B cell (primary cell): ENCODE measurements at regions not wholly inside any gene's neighbourhood (a gene's known extent, or its start where the extent isn't known, plus 50 kb on each side); places are given as distances from the start of the nearest gene placed in this dataset.

ENCODE experiments used
- ATAC-seq: fragments of 200-7000 bp; cut with Tn5 transposase; one replicate; pipeline ENCODE4 v1.10.0; 2021; ENCODE audit warnings: low read depth, mild to moderate bottlenecking, moderate number of reproducible peaks, moderate library complexity
- CTCF ChIA-PET: fragments of 350-600 bp; sonication (Branson Sonifier 250); formaldehyde crosslinking; loops from one replicate; lab custom pipeline; 2021; ENCODE audit warnings: antibody characterized with exemption, inconsistent platforms; lab: Charles Lee
- POLR2A ChIA-PET: fragments of 350-600 bp; sonication (Branson Sonifier 250); formaldehyde crosslinking; loops from one replicate; lab custom pipeline; 2021; ENCODE audit warnings: antibody characterized with exemption; lab: Charles Lee
- DNase-seq: peaks from one replicate; pipeline ENCODE4 v3.0.0; 2013
- H2AFZ ChIP-seq: 2 replicates; pipeline ENCODE4 v1.6.1; 2012; ENCODE audit warnings: mild to moderate bottlenecking, low read depth, low read length; ENCODE audit not compliant: insufficient read depth, poor library complexity, severe bottlenecking
- H3K27ac ChIP-seq, 2 donors: 1 replicate in 1 of 2; 2 replicates in 1 of 2; pipeline ENCODE4 v1.5.1; 2012 to 2013; ENCODE audit warnings: low read length in 2 of 2, mild to moderate bottlenecking in 2 of 2, moderate library complexity in 1 of 2
- H3K27me3 ChIP-seq, 4 experiments: fragments of 200-600 bp in 1 of 4; sonication (generic) in 1 of 4; replicated peaks in 1 of 4; 1 replicate in 2 of 4; 2 replicates in 2 of 4; pipeline versions ENCODE4 v1.6.1 to v1.7.0; 2013 to 2016; ENCODE audit warnings: low read length in 3 of 4, mild to moderate bottlenecking in 2 of 4, mixed read lengths in 1 of 4, moderate library complexity in 1 of 4; ENCODE audit not compliant: insufficient read depth in 4 of 4, control insufficient read depth in 3 of 4; ENCODE audit errors: control extremely low read depth in 1 of 4
- H3K36me3 ChIP-seq, 2 experiments: replicated peaks in 1 of 2; 1 replicate in 1 of 2; 2 replicates in 1 of 2; pipeline versions ENCODE4 v1.6.1 to v1.7.1; 2013; ENCODE audit warnings: low read length in 1 of 2; ENCODE audit not compliant: insufficient read depth in 2 of 2, control insufficient read depth in 1 of 2; ENCODE audit errors: control extremely low read depth in 1 of 2, extremely low read depth in 1 of 2
- H3K4me1 ChIP-seq, 2 donors: fragments of 200-600 bp in 1 of 2; sonication (generic) in 1 of 2; 1 replicate in 1 of 2; 2 replicates in 1 of 2; pipeline versions ENCODE4 v1.5.1 to v1.6.1; 2013 to 2017; ENCODE audit warnings: low read length in 2 of 2; ENCODE audit not compliant: control insufficient read depth in 2 of 2, insufficient read depth in 2 of 2
- H3K4me2 ChIP-seq: replicated peaks from 2 replicates; pipeline ENCODE3; 2012; ENCODE audit warnings: mild to moderate bottlenecking, low read depth, low read length; ENCODE audit not compliant: poor library complexity, severe bottlenecking
- H3K4me3 ChIP-seq, 5 experiments: fragments of 200-600 bp in 1 of 5; sonication (generic) in 1 of 5; 1 replicate in 3 of 5; 2 replicates in 2 of 5; pipeline versions ENCODE4 v1.5.1 to v1.7.0; 2011 to 2016; ENCODE audit warnings: low read length in 4 of 5, mild to moderate bottlenecking in 4 of 5, low read depth in 2 of 5, control low read depth in 1 of 5, moderate library complexity in 1 of 5; ENCODE audit not compliant: insufficient read depth in 1 of 5; ENCODE audit errors: control extremely low read depth in 1 of 5, extremely low read depth in 1 of 5
- H3K79me2 ChIP-seq: fragments of 200-600 bp; sonication (generic); one replicate; pipeline ENCODE4 v1.6.0; 2016; ENCODE audit warnings: low read length; ENCODE audit not compliant: control insufficient read depth, insufficient read depth
- H3K9ac ChIP-seq: fragments of 200-600 bp; sonication (generic); 2 replicates; pipeline ENCODE4 v1.6.1; 2017; ENCODE audit warnings: mild to moderate bottlenecking, low read length, moderate library complexity
- H3K9me3 ChIP-seq, 3 donors: one replicate each; pipeline versions ENCODE4 v1.6.1 to v1.7.1; 2013; ENCODE audit warnings: low read length in 2 of 3; ENCODE audit not compliant: control insufficient read depth in 2 of 3, insufficient read depth in 1 of 3; ENCODE audit errors: control extremely low read depth in 1 of 3
- H4K20me1 ChIP-seq: 2 replicates; pipeline ENCODE4 v1.6.0; 2012; ENCODE audit warnings: mild to moderate bottlenecking, low read length; ENCODE audit not compliant: insufficient read depth, control insufficient read depth, poor library complexity, severe bottlenecking
- H3K27ac Mint-ChIP-seq: one replicate; pipeline ENCODE4 v1.8.0; 2021; ENCODE audit warnings: mixed read lengths
- H3K27me3 Mint-ChIP-seq: one replicate; pipeline ENCODE4 v1.8.0; 2021; ENCODE audit warnings: mixed read lengths
- H3K4me1 Mint-ChIP-seq: one replicate; pipeline ENCODE4 v1.8.0; 2021; ENCODE audit warnings: mixed read lengths
- H3K4me3 Mint-ChIP-seq: one replicate; pipeline ENCODE4 v1.8.0; 2021; ENCODE audit warnings: mixed read lengths
- H3K9me3 Mint-ChIP-seq: one replicate; pipeline ENCODE4 v1.8.0; 2022; ENCODE audit warnings: mixed read lengths; ENCODE audit not compliant: insufficient read depth
- EZH2 ChIP-seq: IDR thresholded peaks from 2 replicates; pipeline ENCODE4 v1.6.1; 2012; ENCODE audit warnings: borderline replicate concordance, low read depth, mild to moderate bottlenecking, moderate library complexity, low read length; ENCODE audit not compliant: insufficient read depth, poor library complexity, severe bottlenecking
- WGBS: methylation state at CpG from one replicate; pipeline ENCODE4 v1.1.5; 2013; ENCODE audit warnings: missing lambda C conversion rate; ENCODE audit not compliant: insufficient coverage; 5-methylcytosine and 5-hydroxymethylcytosine counted together
- intact Hi-C: fragments of 100-400 bp; cut with micrococcal nuclease; formaldehyde crosslinking; loops from one replicate; pipeline ENCODE4 v1.10.0; 2022
- TF ChIP-seq, protein P1 (sequence below): fragments of 200-600 bp; IDR thresholded peaks from one replicate; pipeline ENCODE4 v1.8.0; 2022; ENCODE audit warnings: antibody characterized with exemption, mild to moderate bottlenecking

- Mint-ChIP-seq H3K9me3 (no peaks in the 10 kb centered on the region), H3K27ac (no peak overlapping the region), H3K4me1 (no peaks in the 10 kb centered on the region), H3K4me3 (no peak overlapping the region), H3K27me3 (no peaks in the 10 kb centered on the region)
- ChIA-PET CTCF (no interaction called here), POLR2A (no interaction called here)
- TF ChIP-seq, protein P1, sequence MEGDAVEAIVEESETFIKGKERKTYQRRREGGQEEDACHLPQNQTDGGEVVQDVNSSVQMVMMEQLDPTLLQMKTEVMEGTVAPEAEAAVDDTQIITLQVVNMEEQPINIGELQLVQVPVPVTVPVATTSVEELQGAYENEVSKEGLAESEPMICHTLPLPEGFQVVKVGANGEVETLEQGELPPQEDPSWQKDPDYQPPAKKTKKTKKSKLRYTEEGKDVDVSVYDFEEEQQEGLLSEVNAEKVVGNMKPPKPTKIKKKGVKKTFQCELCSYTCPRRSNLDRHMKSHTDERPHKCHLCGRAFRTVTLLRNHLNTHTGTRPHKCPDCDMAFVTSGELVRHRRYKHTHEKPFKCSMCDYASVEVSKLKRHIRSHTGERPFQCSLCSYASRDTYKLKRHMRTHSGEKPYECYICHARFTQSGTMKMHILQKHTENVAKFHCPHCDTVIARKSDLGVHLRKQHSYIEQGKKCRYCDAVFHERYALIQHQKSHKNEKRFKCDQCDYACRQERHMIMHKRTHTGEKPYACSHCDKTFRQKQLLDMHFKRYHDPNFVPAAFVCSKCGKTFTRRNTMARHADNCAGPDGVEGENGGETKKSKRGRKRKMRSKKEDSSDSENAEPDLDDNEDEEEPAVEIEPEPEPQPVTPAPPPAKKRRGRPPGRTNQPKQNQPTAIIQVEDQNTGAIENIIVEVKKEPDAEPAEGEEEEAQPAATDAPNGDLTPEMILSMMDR: no peak
- TF ChIP-seq EZH2: no peak
- Histone ChIP-seq H3K9ac (no peak overlapping the region), H3K79me2 (no peaks in the 10 kb centered on the region), H3K4me1 (no peaks in the 10 kb centered on the region), H3K27ac (no peak overlapping the region), H4K20me1 (no peaks in the 10 kb centered on the region), H3K9me3 (no peaks in the 10 kb centered on the region), H3K4me2 (no peak overlapping the region), H3K36me3 (no peaks in the 10 kb centered on the region), H3K27me3 (no peaks in the 10 kb centered on the region), H3K4me3 (no peak overlapping the region), H2AFZ (no peak overlapping the region)
- intact Hi-C loops: no loop called here
- no peak for DNase-seq
- no peak for ATAC-seq
Measured at GRCh38 chr7:125085084-125085483, 155.5 kb upstream of the POT1 start.

DNA sequence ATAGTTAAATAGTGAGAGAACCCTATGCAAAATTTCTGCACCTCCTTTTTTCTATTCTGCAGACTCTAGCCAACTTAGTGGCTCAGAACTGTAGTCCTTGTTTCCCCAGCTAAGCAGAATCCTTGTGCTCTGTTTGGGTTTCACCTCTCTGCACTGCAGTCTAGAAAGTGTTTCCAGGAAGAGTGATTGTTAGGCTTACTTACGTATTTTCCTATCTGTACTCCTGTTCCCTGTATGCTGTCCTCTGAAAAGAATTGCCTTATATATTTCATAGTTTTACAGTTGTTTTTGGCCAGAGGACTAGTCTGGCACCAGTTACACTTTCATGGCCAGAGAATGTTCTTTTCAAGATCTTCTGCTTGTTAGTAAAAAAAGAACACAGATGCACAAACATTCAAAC lies 154.6 kb upstream of the POT1 start:
- WGBS: no CpG with 5 or more reads among the region's 1 CpG

More for the DNA sequence above, 154.6 kb upstream of the POT1 start:
- no peak overlapping the region for H3K4me3 ChIP-seq
- ChIA-PET CTCF (no interaction called here), POLR2A (no interaction called here)
- H3K9me3 ChIP-seq: no peaks in the 10 kb centered on the region
- no peaks in the 10 kb centered on the region for H3K36me3 ChIP-seq
- H3K4me1 ChIP-seq: no peaks in the 10 kb centered on the region
- TF ChIP-seq EZH2: no peak
- TF ChIP-seq, protein P1: no peak
- Mint-ChIP-seq H3K9me3 (no peaks in the 10 kb centered on the region), H3K27me3 (no peaks in the 10 kb centered on the region), H3K4me1 (no peaks in the 10 kb centered on the region), H3K27ac (no peak overlapping the region), H3K4me3 (no peak overlapping the region)
- no peak overlapping the region for H2AFZ ChIP-seq
- no peak overlapping the region for H3K9ac ChIP-seq
- DNase-seq: no peak
- no peak overlapping the region for H3K4me2 ChIP-seq
- no peak for ATAC-seq
- H3K79me2 ChIP-seq: no peaks in the 10 kb centered on the region
- H3K27ac ChIP-seq: no peak overlapping the region
- H4K20me1 ChIP-seq: no peaks in the 10 kb centered on the region
- intact Hi-C loops: no loop called here
- H3K27me3 ChIP-seq: no peaks in the 10 kb centered on the region
